CD8-positive, alpha-beta memory T cell (primary cell): ENCODE measurements at regions not wholly inside any gene's neighbourhood (a gene's known extent, or its start where the extent isn't known, plus 50 kb on each side); places are given as distances from the start of the nearest gene placed in this dataset.

Experiments
- CTCF ChIA-PET: fragments of 350-600 bp; sonication (Branson Sonifier 250); formaldehyde crosslinking; loops from one replicate; lab custom pipeline; 2021; ENCODE audit warnings: antibody characterized with exemption; lab: Charles Lee
- POLR2A ChIA-PET: fragments of 350-600 bp; sonication (Branson Sonifier 250); formaldehyde crosslinking; loops from one replicate; lab custom pipeline; 2021; ENCODE audit warnings: antibody characterized with exemption; lab: Charles Lee
- DNase-seq, 5 donors: peaks; one replicate each; pipeline versions ENCODE4 v3.0.0 to v3.0.0-alpha.2; 2020 to 2022; ENCODE audit warnings: mixed read lengths in 1 of 5
- H3K27ac ChIP-seq: one replicate; pipeline ENCODE4 v1.7.0; 2013; ENCODE audit warnings: low read depth, mild to moderate bottlenecking, low read length, moderate library complexity
- H3K27me3 ChIP-seq: 2 replicates; pipeline ENCODE4 v1.7.0; 2013; ENCODE audit warnings: low read length, mild to moderate bottlenecking; ENCODE audit not compliant: insufficient read depth, poor library complexity, severe bottlenecking
- H3K36me3 ChIP-seq: 2 replicates; pipeline ENCODE4 v1.7.0; 2013; ENCODE audit warnings: mild to moderate bottlenecking, low read length, moderate library complexity; ENCODE audit not compliant: insufficient read depth
- H3K4me1 ChIP-seq: 2 replicates; pipeline ENCODE4 v1.7.0; 2013; ENCODE audit warnings: mild to moderate bottlenecking, low read length, moderate library complexity; ENCODE audit not compliant: insufficient read depth
- H3K4me3 ChIP-seq: 2 replicates; pipeline ENCODE4 v1.7.0; 2013; ENCODE audit warnings: mild to moderate bottlenecking, low read length
- H3K9me3 ChIP-seq: 2 replicates; pipeline ENCODE4 v1.7.0; 2013; ENCODE audit warnings: mild to moderate bottlenecking, low read length
- H3K27ac Mint-ChIP-seq, 8 donors: one replicate each; pipeline ENCODE4 v1.8.0; 2020 to 2021; ENCODE audit warnings: mixed read lengths in 8 of 8, mild to moderate bottlenecking in 6 of 8, inconsistent platforms in 3 of 8, moderate library complexity in 3 of 8
- H3K27me3 Mint-ChIP-seq, 2 donors: one replicate each; pipeline ENCODE4 v1.8.0; 2020 to 2021; ENCODE audit warnings: mixed read lengths in 2 of 2, mild to moderate bottlenecking in 1 of 2, moderate library complexity in 1 of 2
- H3K36me3 Mint-ChIP-seq, 3 donors: one replicate each; pipeline ENCODE4 v1.8.0; 2020 to 2021; ENCODE audit warnings: mixed read lengths in 3 of 3, inconsistent platforms in 1 of 3, mild to moderate bottlenecking in 1 of 3
- H3K4me1 Mint-ChIP-seq, 3 donors: one replicate each; pipeline ENCODE4 v1.8.0; 2020 to 2021; ENCODE audit warnings: mixed read lengths in 3 of 3, inconsistent platforms in 1 of 3, mild to moderate bottlenecking in 1 of 3
- H3K4me3 Mint-ChIP-seq, 7 donors: one replicate each; pipeline ENCODE4 v1.8.0; 2020 to 2021; ENCODE audit warnings: mixed read lengths in 7 of 7, mild to moderate bottlenecking in 6 of 7, moderate library complexity in 4 of 7, inconsistent platforms in 2 of 7
- H3K9me3 Mint-ChIP-seq, 5 donors: one replicate each; pipeline ENCODE4 v1.8.0; 2020 to 2022; ENCODE audit warnings: mixed read lengths in 5 of 5, mild to moderate bottlenecking in 3 of 5, moderate library complexity in 2 of 5, inconsistent platforms in 1 of 5

DNA sequence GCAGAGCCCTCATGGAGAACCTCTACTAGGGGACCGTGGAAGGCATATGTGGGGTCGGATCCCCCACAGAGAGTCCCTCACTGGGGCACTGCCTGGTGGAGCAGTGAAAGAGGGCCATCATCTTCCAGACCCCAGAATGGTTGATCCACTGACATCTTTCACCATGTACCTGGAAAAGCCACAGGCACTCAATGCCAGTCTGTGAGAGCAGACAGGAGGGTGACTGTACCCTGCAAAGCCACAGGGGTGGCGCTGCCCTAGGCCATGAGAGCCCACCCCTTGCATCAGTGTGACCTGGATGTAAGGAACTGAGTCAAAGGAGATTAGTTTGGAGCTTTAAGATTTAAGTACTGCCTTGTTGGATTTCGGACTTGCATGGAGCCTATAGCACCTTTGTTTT lies 1276.7 kb upstream of the PRMT6 start:
- H3K27ac Mint-ChIP-seq, result no peak overlapping the region
- H3K36me3 Mint-ChIP-seq, result no peaks in the 10 kb centered on the region
- peaks cover 5 to 30% (median 16%) of the 10 kb centered on the region in 5 donors for H3K9me3 Mint-ChIP-seq
- Histone ChIP-seq H3K27me3 (no peaks in the 10 kb centered on the region), H3K4me1 (no peaks in the 10 kb centered on the region), H3K9me3 (no peaks in the 10 kb centered on the region), H3K4me3 (no peak overlapping the region), H3K27ac (no peak overlapping the region), H3K36me3 (no peaks in the 10 kb centered on the region)
- no peak overlapping the region for H3K4me3 Mint-ChIP-seq
- ChIA-PET POLR2A (no interaction called here), CTCF (no interaction called here)
- H3K4me1 Mint-ChIP-seq, result no peaks in the 10 kb centered on the region
- DNase-seq, result no peak
- no peaks in the 10 kb centered on the region for H3K27me3 Mint-ChIP-seq

DNA sequence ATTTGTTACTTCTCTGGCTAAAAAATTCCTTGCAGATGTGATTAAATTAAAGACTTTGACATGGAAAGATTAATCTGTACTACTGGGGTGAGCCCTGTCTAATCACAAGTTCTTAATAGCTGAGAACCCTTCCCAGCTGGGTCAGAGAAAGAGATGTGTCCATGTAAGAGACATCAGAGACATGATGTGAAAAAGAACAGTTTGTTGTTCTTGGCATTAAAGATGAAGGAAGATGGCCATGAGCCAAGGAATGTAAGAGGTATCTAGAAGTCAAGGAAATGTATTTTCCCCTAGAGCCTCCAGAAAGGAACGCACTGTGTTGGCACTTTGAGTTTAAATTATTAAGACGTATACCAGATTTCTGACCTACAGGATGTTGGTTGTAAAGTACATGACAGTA lies 1271.5 kb upstream of the PRMT6 start:
- H3K4me1 Mint-ChIP-seq, result no peaks in the 10 kb centered on the region
- no peaks in the 10 kb centered on the region for H3K27me3 Mint-ChIP-seq
- no peak for DNase-seq
- no peak overlapping the region for H3K4me3 Mint-ChIP-seq
- no peak overlapping the region for H3K27ac Mint-ChIP-seq
- POLR2A ChIA-PET, result no interaction called here
- Histone ChIP-seq H3K36me3 (no peaks in the 10 kb centered on the region), H3K4me3 (no peak overlapping the region), H3K27me3 (no peaks in the 10 kb centered on the region), H3K4me1 (no peaks in the 10 kb centered on the region), H3K9me3 (peaks cover 5% of the 10 kb centered on the region), H3K27ac (no peak overlapping the region)
- CTCF ChIA-PET, result no interaction called here
- H3K9me3 Mint-ChIP-seq, result peaks cover 0 to 25% (median 14%) of the 10 kb centered on the region in 5 donors
- no peaks in the 10 kb centered on the region for H3K36me3 Mint-ChIP-seq

DNA sequence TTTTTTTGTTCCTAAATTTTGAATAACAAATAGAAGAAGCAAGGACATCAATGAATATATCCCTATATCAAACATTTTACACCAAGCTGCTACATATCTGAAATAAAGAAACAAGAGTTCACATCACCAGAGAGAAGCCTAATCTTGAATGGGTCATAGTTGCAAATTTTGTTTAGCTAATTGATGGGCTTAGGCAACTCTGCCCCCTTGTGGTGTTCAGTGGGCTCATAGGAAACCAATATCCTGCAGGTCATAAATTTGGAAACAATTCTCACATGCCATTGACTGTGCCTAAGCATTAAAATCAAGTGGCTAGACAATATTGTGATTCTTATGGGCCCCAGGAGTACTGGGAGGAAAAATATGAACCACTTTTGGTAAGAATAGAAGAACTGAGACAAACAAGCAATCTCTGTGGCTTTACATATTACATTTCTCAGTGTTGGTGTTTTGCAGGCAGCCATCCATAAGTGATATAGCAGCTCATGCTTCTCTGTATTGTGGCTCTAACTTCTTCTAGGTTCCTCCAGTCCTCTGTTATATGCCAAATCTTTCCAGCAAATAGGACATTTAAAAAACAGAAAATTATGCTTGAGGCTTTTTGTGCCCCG lies 1262.8 kb upstream of the PRMT6 start:
- POLR2A ChIA-PET, result no interaction called here
- CTCF ChIA-PET, result no interaction called here
- Histone ChIP-seq H3K4me1 (no peaks in the 10 kb centered on the region), H3K27me3 (no peaks in the 10 kb centered on the region), H3K4me3 (no peak overlapping the region), H3K36me3 (no peaks in the 10 kb centered on the region), H3K9me3 (no peaks in the 10 kb centered on the region), H3K27ac (no peak overlapping the region)
- Mint-ChIP-seq H3K27ac (no peak overlapping the region), H3K9me3 (peaks cover 8 to 38% (median 14%) of the 10 kb centered on the region in 5 donors), H3K36me3 (no peaks in the 10 kb centered on the region), H3K4me1 (no peaks in the 10 kb centered on the region), H3K27me3 (no peaks in the 10 kb centered on the region), H3K4me3 (no peak overlapping the region)
- DNase-seq, result no peak

- Histone ChIP-seq H3K27me3 (no peaks in the 10 kb centered on the region), H3K4me1 (no peaks in the 10 kb centered on the region), H3K4me3 (no peak overlapping the region), H3K9me3 (no peaks in the 10 kb centered on the region), H3K27ac (no peak overlapping the region), H3K36me3 (no peaks in the 10 kb centered on the region)
- Mint-ChIP-seq H3K36me3 (no peaks in the 10 kb centered on the region), H3K9me3 (peaks cover 8 to 38% (median 17%) of the 10 kb centered on the region in 5 donors), H3K4me1 (no peaks in the 10 kb centered on the region), H3K27me3 (no peaks in the 10 kb centered on the region), H3K4me3 (no peak overlapping the region), H3K27ac (no peak overlapping the region)
- ChIA-PET CTCF (no interaction called here), POLR2A (no interaction called here)
- DNase-seq, result no peak
Observed at GRCh38 chr1:105795741-105796140, 1260.7 kb upstream of the PRMT6 start.

GRCh38 chr1:105830571-105831146 lies 1225.8 kb upstream of the PRMT6 start:
- H3K27me3 Mint-ChIP-seq, result no peaks in the 10 kb centered on the region
- H3K9me3 ChIP-seq, result no peaks in the 10 kb centered on the region
- peaks cover 3 to 24% (median 18%) of the 10 kb centered on the region in 5 donors for H3K9me3 Mint-ChIP-seq
- H3K4me3 ChIP-seq, result no peak overlapping the region
- no peak overlapping the region for H3K27ac ChIP-seq
- no peak overlapping the region for H3K27ac Mint-ChIP-seq
- no peaks in the 10 kb centered on the region for H3K27me3 ChIP-seq
- no peak overlapping the region for H3K4me3 Mint-ChIP-seq
- no peaks in the 10 kb centered on the region for H3K4me1 Mint-ChIP-seq
- POLR2A ChIA-PET, result no interaction called here
- H3K4me1 ChIP-seq, result no peaks in the 10 kb centered on the region
- H3K36me3 Mint-ChIP-seq, result no peaks in the 10 kb centered on the region
- no peaks in the 10 kb centered on the region for H3K36me3 ChIP-seq
- CTCF ChIA-PET, result no interaction called here
- DNase-seq, result no peak

- no peaks in the 10 kb centered on the region for H3K27me3 ChIP-seq
- H3K27ac Mint-ChIP-seq, result no peak overlapping the region
- CTCF ChIA-PET, result no interaction called here
- no peaks in the 10 kb centered on the region for H3K9me3 ChIP-seq
- no peak overlapping the region for H3K27ac ChIP-seq
- no peaks in the 10 kb centered on the region for H3K27me3 Mint-ChIP-seq
- no peaks in the 10 kb centered on the region for H3K36me3 Mint-ChIP-seq
- no peak overlapping the region for H3K4me3 Mint-ChIP-seq
- H3K4me1 ChIP-seq, result no peaks in the 10 kb centered on the region
- no peak overlapping the region for H3K4me3 ChIP-seq
- H3K4me1 Mint-ChIP-seq, result no peaks in the 10 kb centered on the region
- POLR2A ChIA-PET, result no interaction called here
- no peak for DNase-seq
- H3K9me3 Mint-ChIP-seq, result peaks cover 4 to 32% (median 24%) of the 10 kb centered on the region in 5 donors
- H3K36me3 ChIP-seq, result no peaks in the 10 kb centered on the region
Observed at GRCh38 chr1:105838071-105838470, 1218.4 kb upstream of the PRMT6 start.

GRCh38 chr1:105865546-105865945 lies 1190.9 kb upstream of the PRMT6 start:
- Histone ChIP-seq H3K4me1 (no peaks in the 10 kb centered on the region), H3K9me3 (no peaks in the 10 kb centered on the region), H3K4me3 (no peak overlapping the region), H3K27me3 (no peaks in the 10 kb centered on the region), H3K36me3 (no peaks in the 10 kb centered on the region), H3K27ac (no peak overlapping the region)
- Mint-ChIP-seq H3K4me3 (no peak overlapping the region), H3K9me3 (peaks cover 4 to 37% (median 10%) of the 10 kb centered on the region in 5 donors), H3K4me1 (no peaks in the 10 kb centered on the region), H3K27ac (no peak overlapping the region), H3K36me3 (no peaks in the 10 kb centered on the region), H3K27me3 (no peaks in the 10 kb centered on the region)
- ChIA-PET CTCF (no interaction called here), POLR2A (no interaction called here)
- no peak for DNase-seq

- no peaks in the 10 kb centered on the region for H3K27me3 ChIP-seq
- H3K27me3 Mint-ChIP-seq, result no peaks in the 10 kb centered on the region
- ChIA-PET POLR2A (no interaction called here), CTCF (no interaction called here)
- H3K4me3 Mint-ChIP-seq, result no peak overlapping the region
- peaks cover 6 to 24% (median 13%) of the 10 kb centered on the region in 5 donors for H3K9me3 Mint-ChIP-seq
- DNase-seq, result no peak
- H3K4me1 Mint-ChIP-seq, result no peaks in the 10 kb centered on the region
- no peak overlapping the region for H3K27ac ChIP-seq
- H3K9me3 ChIP-seq, result no peaks in the 10 kb centered on the region
- no peaks in the 10 kb centered on the region for H3K36me3 Mint-ChIP-seq
- no peak overlapping the region for H3K4me3 ChIP-seq
- no peaks in the 10 kb centered on the region for H3K36me3 ChIP-seq
- H3K4me1 ChIP-seq, result no peaks in the 10 kb centered on the region
- no peak overlapping the region for H3K27ac Mint-ChIP-seq
Observed at GRCh38 chr1:105872817-105873216, 1183.7 kb upstream of the PRMT6 start.
